Heart left ventricle (tissue), 16 donors: ENCODE measurements at regions not wholly inside any gene's neighbourhood (a gene's known extent, or its start where the extent isn't known, plus 50 kb on each side); places are given as distances from the start of the nearest gene placed in this dataset.

Source experiments
- ATAC-seq, 4 donors: fragments of 200-7000 bp; cut with Tn5 transposase; one replicate each; pipeline ENCODE4 v1.9.1; 2020 to 2022; ENCODE audit warnings: moderate library complexity in 4 of 4, mild to moderate bottlenecking in 3 of 4, moderate number of reproducible peaks in 1 of 4
- DNase-seq, 5 donors: peaks; one replicate each; pipeline ENCODE4 v3.0.0-alpha.2; 2020
- H3K27ac ChIP-seq, 12 donors: fragments of 200-600 bp; sonication (generic) in 4 of 12; one replicate each; pipeline versions ENCODE4 v1.5.0 to v1.8.0; 2016 to 2022; ENCODE audit warnings: mild to moderate bottlenecking in 2 of 12
- H3K27me3 ChIP-seq, 9 donors: fragments of 200-600 bp; sonication (generic) in 2 of 9; one replicate each; pipeline versions ENCODE4 v1.5.1 to v1.8.0; 2016 to 2022; ENCODE audit warnings: mild to moderate bottlenecking in 3 of 9
- H3K36me3 ChIP-seq, 9 donors: fragments of 200-600 bp; sonication (generic) in 2 of 9; one replicate each; pipeline versions ENCODE4 v1.5.0 to v1.8.0; 2018 to 2022; ENCODE audit warnings: mild to moderate bottlenecking in 2 of 9
- H3K4me1 ChIP-seq, 12 donors: fragments of 200-600 bp; sonication (generic) in 4 of 12; one replicate each; pipeline versions ENCODE4 v1.5.0 to v1.8.0; 2016 to 2022; ENCODE audit warnings: mild to moderate bottlenecking in 3 of 12
- H3K4me3 ChIP-seq, 12 donors: fragments of 200-600 bp; sonication (generic) in 4 of 12; one replicate each; pipeline versions ENCODE4 v1.5.0 to v1.8.0; 2017 to 2022; ENCODE audit warnings: mild to moderate bottlenecking in 9 of 12, moderate library complexity in 4 of 12
- H3K9me3 ChIP-seq, 12 donors: fragments of 200-600 bp; sonication (generic) in 4 of 12; one replicate each; pipeline versions ENCODE4 v1.5.0 to v1.8.0; 2016 to 2022; ENCODE audit warnings: mild to moderate bottlenecking in 1 of 12
- POLR2A ChIP-seq, 2 donors: fragments of 450-650 bp; IDR thresholded peaks; one replicate each; pipeline ENCODE4 v1.6.1; 2017; ENCODE audit warnings: antibody characterized with exemption in 2 of 2, mild to moderate bottlenecking in 2 of 2, moderate library complexity in 2 of 2
- WGBS, 4 donors: extraction: QIAGEN DNeasy Blood & Tissue Kit in 2 of 4; methylation state at CpG; one replicate each; pipeline versions ENCODE4 v1.1.5 to v1.1.7; 2013 to 2018; 5-methylcytosine and 5-hydroxymethylcytosine counted together
- intact Hi-C, 10 donors: fragments of 100-400 bp; cut with DNase I; formaldehyde crosslinking; loops; one replicate each; pipeline versions ENCODE4 v1.11.1 to v1.14.2; 2022
- TF ChIP-seq, protein P1 (sequence below), 12 donors: fragments of 200-600 bp; sonication (generic) in 4 of 12; IDR thresholded peaks; one replicate each; pipeline versions ENCODE4 v1.5.0 to v1.8.0; 2018 to 2022; ENCODE audit warnings: antibody characterized with exemption in 12 of 12, mild to moderate bottlenecking in 5 of 12
- donor health status: ischemic (EF 13 %, LVEDD 7.1; RV severe dilation, severe dysfunction).
- donor health status: healthy with polysubstance abuse.
- donor health status: DM: no; HTN: yes; CAD: no.
- donor health status: DM: no; HTN: no; CAD: no.
- donor health status: ischemic (EF 25% LVEDD 6.9; RV normal size, moderate dysfunction).
- donor health status: ischemic (EF 25% LVEDD 5.7; RV mildly dilated, moderate dysfunction).
- donor health status: healthy.
- donor health status: DM: yes; HTN: yes; CAD: no.
- donor health status: ischemic (EF 35%, LVEDD 5.7; RV mildly dilated, moderate dysfunction).
- donor health status: nonischemic (EF 11% LVEDD 7.7; RV severe dilation, severe dysfunction).
- donor health status: DM: yes; HTN: yes; CAD: no.
- donor health status: PGD.
- donor health status: ischemic (EF 29% LVEDD 5.4; RV normal size, mild dysfunction).
- donor health status: nonischemic (EF 23%, LVEDD 6.1; RV moderate dilation, normal function).

DNA sequence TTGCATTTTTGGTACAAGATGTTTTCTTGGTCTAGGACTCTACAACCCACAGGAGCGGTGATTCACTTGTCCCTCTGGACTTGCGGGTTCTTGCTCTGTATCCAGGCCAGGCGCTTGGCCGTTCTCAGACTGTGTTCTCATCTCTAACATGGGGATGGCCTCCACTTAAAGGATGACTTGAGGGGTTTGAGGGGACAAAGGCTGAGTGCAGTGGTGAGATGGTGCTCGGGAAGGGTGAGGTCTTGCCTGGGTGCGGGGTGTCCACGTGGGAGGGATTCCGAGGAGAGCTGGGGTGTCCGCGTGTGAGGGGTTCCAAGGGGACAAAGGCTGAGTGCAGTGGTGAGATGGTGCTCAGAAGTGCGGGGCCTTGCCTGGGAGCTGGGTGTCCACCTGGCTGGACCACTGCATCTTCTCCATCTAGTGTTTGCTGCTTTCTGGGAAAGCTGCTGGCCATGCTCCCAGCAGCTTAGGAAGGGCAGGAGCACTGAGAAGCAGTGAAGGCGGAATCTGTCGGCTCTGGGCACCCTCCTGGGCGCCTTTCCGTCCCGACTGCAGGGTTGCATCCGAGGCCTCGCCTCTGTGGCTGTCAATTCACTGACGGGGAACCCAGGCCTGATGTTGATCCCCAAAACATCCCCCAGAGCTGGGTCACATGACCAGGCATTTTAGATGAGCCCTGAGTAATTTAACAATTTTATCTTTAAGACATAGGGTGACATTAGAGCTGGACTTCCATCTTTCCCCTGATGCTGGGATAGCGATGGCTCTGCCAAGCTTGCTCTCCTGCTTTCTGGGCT lies 280.5 kb upstream of the IRX4 start:
- DNase-seq (no peak), ATAC-seq (no peak)
- no peaks in the 10 kb centered on the region for H3K9me3 ChIP-seq
- WGBS, 4 donors = 85 to 91% (median 90%) methylated on average over 18 to 20 of the region's 20 CpGs
- H3K27ac ChIP-seq = no peak overlapping the region
- H3K36me3 ChIP-seq = no peaks in the 10 kb centered on the region
- H3K4me1 ChIP-seq = no peaks in the 10 kb centered on the region
- intact Hi-C loops = no loop called here
- H3K4me3 ChIP-seq = no peak overlapping the region
- TF ChIP-seq, protein P1, sequence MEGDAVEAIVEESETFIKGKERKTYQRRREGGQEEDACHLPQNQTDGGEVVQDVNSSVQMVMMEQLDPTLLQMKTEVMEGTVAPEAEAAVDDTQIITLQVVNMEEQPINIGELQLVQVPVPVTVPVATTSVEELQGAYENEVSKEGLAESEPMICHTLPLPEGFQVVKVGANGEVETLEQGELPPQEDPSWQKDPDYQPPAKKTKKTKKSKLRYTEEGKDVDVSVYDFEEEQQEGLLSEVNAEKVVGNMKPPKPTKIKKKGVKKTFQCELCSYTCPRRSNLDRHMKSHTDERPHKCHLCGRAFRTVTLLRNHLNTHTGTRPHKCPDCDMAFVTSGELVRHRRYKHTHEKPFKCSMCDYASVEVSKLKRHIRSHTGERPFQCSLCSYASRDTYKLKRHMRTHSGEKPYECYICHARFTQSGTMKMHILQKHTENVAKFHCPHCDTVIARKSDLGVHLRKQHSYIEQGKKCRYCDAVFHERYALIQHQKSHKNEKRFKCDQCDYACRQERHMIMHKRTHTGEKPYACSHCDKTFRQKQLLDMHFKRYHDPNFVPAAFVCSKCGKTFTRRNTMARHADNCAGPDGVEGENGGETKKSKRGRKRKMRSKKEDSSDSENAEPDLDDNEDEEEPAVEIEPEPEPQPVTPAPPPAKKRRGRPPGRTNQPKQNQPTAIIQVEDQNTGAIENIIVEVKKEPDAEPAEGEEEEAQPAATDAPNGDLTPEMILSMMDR (IDR thresholded peaks at IDR 0.05) = no peak
- TF ChIP-seq POLR2A (IDR thresholded peaks at IDR 0.05) = no peak
- H3K27me3 ChIP-seq = peaks cover 0 to 26% (median 0%) of the 10 kb centered on the region in 9 donors

GRCh38 chr5:2160811-2161210 lies 278.1 kb upstream of the IRX4 start:
- peaks cover 0 to 14% (median 0%) of the 10 kb centered on the region in 9 donors for H3K27me3 ChIP-seq
- H3K36me3 ChIP-seq = no peaks in the 10 kb centered on the region
- no peaks in the 10 kb centered on the region for H3K9me3 ChIP-seq
- H3K4me3 ChIP-seq = no peak overlapping the region
- 72 to 91% (median 83%) methylated on average over 2 of the region's 2 CpGs for WGBS, 4 donors
- ATAC-seq (no peak), DNase-seq (no peak)
- TF ChIP-seq, protein P1 (IDR thresholded peaks at IDR 0.05) = no peak
- TF ChIP-seq POLR2A (IDR thresholded peaks at IDR 0.05) = no peak
- H3K27ac ChIP-seq = no peak overlapping the region
- no peaks in the 10 kb centered on the region for H3K4me1 ChIP-seq
- intact Hi-C loops = no loop called here

DNA sequence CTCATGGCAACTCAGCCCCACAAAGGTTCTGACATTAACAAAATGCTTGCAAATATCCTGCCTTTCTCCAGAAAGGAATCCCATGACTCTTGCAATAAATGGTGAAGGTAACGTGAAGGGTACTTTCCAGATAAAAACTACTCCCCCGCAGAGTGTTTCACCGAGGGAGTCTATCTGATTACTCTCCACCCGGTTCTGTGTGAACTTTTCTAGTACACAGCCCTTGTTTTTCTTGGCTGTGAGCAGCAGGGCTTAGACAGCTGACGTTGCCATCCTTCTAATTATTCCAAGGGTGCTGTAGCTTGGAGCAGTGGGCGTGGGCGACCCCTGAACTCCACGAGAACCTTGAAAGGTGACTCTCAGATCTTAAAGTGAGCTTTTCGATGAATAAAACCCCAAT lies 276.0 kb upstream of the IRX4 start:
- intact Hi-C loops = loop anchor here in 2 of 10 donors (10.0 kb wide), 1 partner anchor 394 kb away; no protein-coding TSS in a partner anchor
- no peak overlapping the region for H3K4me3 ChIP-seq
- peaks cover 0 to 5% (median 0%) of the 10 kb centered on the region in 9 donors for H3K27me3 ChIP-seq
- DNase-seq = no peak
- no peaks in the 10 kb centered on the region for H3K9me3 ChIP-seq
- WGBS, 4 donors = 49 to 57% (median 50%) methylated on average over 9 of the region's 9 CpGs
- ATAC-seq = no peak
- no peak overlapping the region for H3K27ac ChIP-seq
- no peaks in the 10 kb centered on the region for H3K4me1 ChIP-seq
- no peaks in the 10 kb centered on the region for H3K36me3 ChIP-seq
- TF ChIP-seq, protein P1 (IDR thresholded peaks at IDR 0.05) = no peak
- no peak for TF ChIP-seq POLR2A (IDR thresholded peaks at IDR 0.05)

- WGBS, 4 donors = 61 to 80% (median 70%) methylated on average over 5 of the region's 5 CpGs
- ATAC-seq (no peak), DNase-seq (no peak)
- Histone ChIP-seq H3K4me3 (no peak overlapping the region), H3K27me3 (peaks cover 0 to 5% (median 0%) of the 10 kb centered on the region in 9 donors), H3K27ac (no peak overlapping the region), H3K9me3 (no peaks in the 10 kb centered on the region), H3K36me3 (no peaks in the 10 kb centered on the region), H3K4me1 (no peaks in the 10 kb centered on the region)
- TF ChIP-seq, protein P1 (IDR thresholded peaks at IDR 0.05) = no peak
- intact Hi-C loops = loop anchor here in 2 of 10 donors (10.0 kb wide), 1 partner anchor 393 kb away; no protein-coding TSS in a partner anchor
Observed at GRCh38 chr5:2158109-2158508, 275.4 kb upstream of the IRX4 start.
